Neural cell (in vitro differentiated cells): ENCODE measurements at regions not wholly inside any gene's neighbourhood (a gene's known extent, or its start where the extent isn't known, plus 50 kb on each side); places are given as distances from the start of the nearest gene placed in this dataset.

Source experiments
- H2AFZ ChIP-seq: fragments of 200-600, 300-800 bp; sonication (generic), shearing (Covaris generic); 2 replicates; pipeline ENCODE4 v1.6.0; 2014; ENCODE audit warnings: low read depth, mild to moderate bottlenecking, antibody characterized with exemption, low read length, moderate library complexity
- H3F3A ChIP-seq: fragments of 200-600 bp; shearing (Covaris generic); 2 replicates; pipeline ENCODE4 v1.6.1; 2016; ENCODE audit warnings: mild to moderate bottlenecking, moderate library complexity, mixed read lengths, antibody characterized with exemption, low read length; ENCODE audit not compliant: insufficient read depth, poor library complexity, severe bottlenecking
- H3K27ac ChIP-seq: fragments of 200-600, 300-800 bp; sonication (generic), shearing (Covaris generic); 2 replicates; pipeline ENCODE4 v1.5.1; 2014; ENCODE audit warnings: mild to moderate bottlenecking, low read length, moderate library complexity
- H3K27me3 ChIP-seq: fragments of 300-800, 200-600 bp; sonication (generic), shearing (Covaris generic); 2 replicates; pipeline ENCODE4 v1.6.0; 2014; ENCODE audit warnings: mild to moderate bottlenecking, low read depth, low read length, moderate library complexity; ENCODE audit not compliant: insufficient read depth
- H3K36me3 ChIP-seq: fragments of 300-800, 200-600 bp; sonication (generic), shearing (Covaris generic); 2 replicates; pipeline ENCODE4 v1.5.1; 2014; ENCODE audit warnings: mild to moderate bottlenecking, antibody characterized with exemption, low read length, moderate library complexity; ENCODE audit not compliant: insufficient read depth
- H3K4me2 ChIP-seq: fragments of 300-800, 200-600 bp; sonication (generic), shearing (Covaris generic); 2 replicates; pipeline ENCODE4 v1.6.0; 2014; ENCODE audit warnings: mild to moderate bottlenecking, low read length
- H3K4me3 ChIP-seq: fragments of 300-800, 200-600 bp; sonication (generic), shearing (Covaris generic); 2 replicates; pipeline ENCODE4 v1.5.1; 2014; ENCODE audit warnings: mild to moderate bottlenecking, low read length, moderate library complexity
- H3K79me2 ChIP-seq: fragments of 200-600 bp; shearing (Covaris generic); replicated peaks from 2 replicates; pipeline ENCODE4 v1.6.0; 2014; ENCODE audit warnings: mild to moderate bottlenecking, low read length, moderate library complexity; ENCODE audit not compliant: insufficient read depth
- H3K9ac ChIP-seq: fragments of 300-800, 200-600 bp; sonication (generic), shearing (Covaris generic); 2 replicates; pipeline ENCODE4 v1.6.1; 2016; ENCODE audit warnings: mild to moderate bottlenecking, low read length, mixed read lengths
- H3K9me2 ChIP-seq: fragments of 200-600 bp; shearing (Covaris generic); 2 replicates; pipeline ENCODE4 v1.6.1; 2016; ENCODE audit warnings: mild to moderate bottlenecking, low read length, mixed read lengths; ENCODE audit not compliant: insufficient read depth
- H3K9me3 ChIP-seq: fragments of 200-600, 300-800 bp; sonication (generic), shearing (Covaris generic); 2 replicates; pipeline ENCODE4 v1.6.1; 2016; ENCODE audit warnings: mild to moderate bottlenecking, mixed run types, low read length, moderate library complexity, mixed read lengths
- H4K20me1 ChIP-seq: fragments of 200-600 bp; shearing (Covaris generic); 2 replicates; pipeline ENCODE4 v1.6.1; 2016; ENCODE audit warnings: mild to moderate bottlenecking, mixed run types; ENCODE audit not compliant: insufficient read depth
- EP300 ChIP-seq: fragments of 450-650 bp; conservative IDR thresholded peaks from 2 replicates; pipeline ENCODE4 v1.6.1; 2014; ENCODE audit warnings: antibody characterized with exemption, mild to moderate bottlenecking, moderate library complexity; ENCODE audit not compliant: poor library complexity, severe bottlenecking
- EZH2 ChIP-seq: fragments of 200-600, 300-800 bp; shearing (Covaris generic), sonication (generic); IDR thresholded peaks from 2 replicates; pipeline ENCODE4 v1.6.1; 2014; ENCODE audit warnings: antibody characterized with exemption, low read length, borderline replicate concordance, mild to moderate bottlenecking; ENCODE audit not compliant: insufficient read depth, poor library complexity, severe bottlenecking
- MXI1 ChIP-seq: fragments of 450-650 bp; conservative IDR thresholded peaks from 2 replicates; pipeline ENCODE4 v1.6.1; 2014; ENCODE audit warnings: antibody characterized with exemption, mild to moderate bottlenecking; ENCODE audit not compliant: poor library complexity, severe bottlenecking
- POLR2AphosphoS5 ChIP-seq: IDR thresholded peaks from 2 replicates; pipeline ENCODE4 v1.6.1; 2012
- RAD21 ChIP-seq: fragments of 450-650 bp; conservative IDR thresholded peaks from 2 replicates; pipeline ENCODE4 v1.6.1; 2014; ENCODE audit warnings: antibody characterized with exemption, mild to moderate bottlenecking, moderate library complexity
- SMC3 ChIP-seq: fragments of 450-650 bp; conservative IDR thresholded peaks from 2 replicates; pipeline ENCODE4 v1.6.1; 2014; ENCODE audit warnings: antibody characterized with exemption, mild to moderate bottlenecking, moderate library complexity; ENCODE audit not compliant: poor library complexity
- TAF1 ChIP-seq: IDR thresholded peaks from 2 replicates; pipeline ENCODE4 v1.6.1; 2012; ENCODE audit warnings: low read depth
- TF ChIP-seq, protein P1 (sequence below): fragments of 450-650 bp; IDR thresholded peaks from 2 replicates; pipeline ENCODE4 v1.5.1; 2014; ENCODE audit warnings: antibody characterized with exemption, mild to moderate bottlenecking, moderate library complexity; ENCODE audit not compliant: poor library complexity, severe bottlenecking
- TF ChIP-seq, protein P2 (sequence below): IDR thresholded peaks from 2 replicates; pipeline ENCODE4 v1.6.1; 2012; ENCODE audit warnings: borderline replicate concordance

DNA sequence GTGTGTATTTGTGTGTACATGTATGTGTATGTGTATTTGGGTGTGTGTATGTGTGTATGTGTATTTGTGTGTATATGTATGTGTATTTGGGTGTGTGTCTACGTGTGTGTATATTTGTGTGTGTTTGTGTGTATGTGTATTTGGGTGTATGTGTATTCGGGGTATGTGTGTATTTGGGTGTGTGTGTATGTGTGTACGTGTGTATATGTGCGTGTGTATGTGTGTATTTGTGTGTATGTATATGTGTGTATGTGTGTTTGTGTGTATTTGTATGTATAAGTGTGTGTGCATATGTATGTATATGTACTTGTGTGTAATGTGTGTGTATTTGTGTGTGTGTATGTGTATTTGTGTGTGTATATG is 62.0 kb downstream of the HAPSTR1 start:
- H3K27me3 ChIP-seq, result no peaks in the 10 kb centered on the region
- TF ChIP-seq EZH2 (no peak), RAD21 (no peak), EP300 (no peak), TAF1 (no peak), SMC3 (no peak), POLR2AphosphoS5 (no peak)
- TF ChIP-seq, protein P1, sequence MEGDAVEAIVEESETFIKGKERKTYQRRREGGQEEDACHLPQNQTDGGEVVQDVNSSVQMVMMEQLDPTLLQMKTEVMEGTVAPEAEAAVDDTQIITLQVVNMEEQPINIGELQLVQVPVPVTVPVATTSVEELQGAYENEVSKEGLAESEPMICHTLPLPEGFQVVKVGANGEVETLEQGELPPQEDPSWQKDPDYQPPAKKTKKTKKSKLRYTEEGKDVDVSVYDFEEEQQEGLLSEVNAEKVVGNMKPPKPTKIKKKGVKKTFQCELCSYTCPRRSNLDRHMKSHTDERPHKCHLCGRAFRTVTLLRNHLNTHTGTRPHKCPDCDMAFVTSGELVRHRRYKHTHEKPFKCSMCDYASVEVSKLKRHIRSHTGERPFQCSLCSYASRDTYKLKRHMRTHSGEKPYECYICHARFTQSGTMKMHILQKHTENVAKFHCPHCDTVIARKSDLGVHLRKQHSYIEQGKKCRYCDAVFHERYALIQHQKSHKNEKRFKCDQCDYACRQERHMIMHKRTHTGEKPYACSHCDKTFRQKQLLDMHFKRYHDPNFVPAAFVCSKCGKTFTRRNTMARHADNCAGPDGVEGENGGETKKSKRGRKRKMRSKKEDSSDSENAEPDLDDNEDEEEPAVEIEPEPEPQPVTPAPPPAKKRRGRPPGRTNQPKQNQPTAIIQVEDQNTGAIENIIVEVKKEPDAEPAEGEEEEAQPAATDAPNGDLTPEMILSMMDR, result no peak
- H3K27ac ChIP-seq, result no peak overlapping the region
- H3K9ac ChIP-seq, result no peak overlapping the region
- no peak overlapping the region for H2AFZ ChIP-seq
- no peak overlapping the region for H3K4me3 ChIP-seq
- H3F3A ChIP-seq, result no peaks in the 10 kb centered on the region
- no peaks in the 10 kb centered on the region for H3K9me3 ChIP-seq
- H3K36me3 ChIP-seq, result no peaks in the 10 kb centered on the region
- no peaks in the 10 kb centered on the region for H3K9me2 ChIP-seq
- no peak overlapping the region for H3K4me2 ChIP-seq
- H4K20me1 ChIP-seq, result no peaks in the 10 kb centered on the region
- H3K79me2 ChIP-seq, result no peaks in the 10 kb centered on the region

DNA sequence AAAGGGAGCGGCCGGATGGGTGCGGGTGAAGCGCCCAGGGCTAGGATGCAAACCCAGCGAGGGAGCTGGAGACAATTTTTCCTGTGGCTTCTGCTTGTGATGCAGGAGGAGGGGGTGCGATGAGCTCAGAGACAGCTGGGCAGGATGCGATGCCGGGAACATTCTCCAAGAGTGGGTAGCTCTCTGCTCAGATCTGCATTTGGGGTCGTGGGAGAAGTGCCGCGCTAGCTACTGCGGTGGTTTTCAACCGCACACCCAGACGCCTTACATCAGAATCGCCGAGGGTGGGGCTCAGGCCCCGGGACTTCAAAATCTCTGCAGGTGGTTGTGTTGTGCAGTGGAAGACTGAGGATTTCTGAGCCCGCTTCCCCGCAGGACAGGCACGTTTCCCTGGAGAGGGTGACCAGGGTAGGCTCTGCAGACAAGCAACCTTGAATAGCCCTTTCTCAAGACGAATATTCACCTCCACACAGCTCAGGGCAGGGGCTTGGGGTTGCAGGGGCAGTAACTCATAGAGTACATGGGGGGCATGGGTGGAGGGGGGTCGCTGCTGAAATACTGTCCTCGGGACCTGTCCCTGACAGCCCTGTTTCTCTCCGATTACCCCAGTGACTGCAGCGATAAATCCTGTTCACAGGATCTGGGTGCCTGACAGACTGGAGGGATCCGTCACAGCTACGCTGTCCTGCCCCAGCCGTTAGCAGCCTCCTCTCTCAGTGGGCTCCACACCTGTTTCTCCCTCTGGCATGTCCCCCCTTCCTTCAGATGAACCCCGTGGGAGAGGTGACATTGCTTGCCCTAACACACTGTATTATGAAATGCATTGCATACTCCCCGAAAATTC is 63.3 kb downstream of the HAPSTR1 start:
- Histone ChIP-seq H2AFZ (no peak overlapping the region), H3K27me3 (no peaks in the 10 kb centered on the region), H3K27ac (no peak overlapping the region), H3K4me2 (no peak overlapping the region), H3K9me2 (no peaks in the 10 kb centered on the region), H3K79me2 (no peaks in the 10 kb centered on the region), H3K9ac (no peak overlapping the region), H3F3A (no peaks in the 10 kb centered on the region), H4K20me1 (no peaks in the 10 kb centered on the region), H3K36me3 (no peaks in the 10 kb centered on the region), H3K4me3 (no peak overlapping the region), H3K9me3 (no peaks in the 10 kb centered on the region)
- TF ChIP-seq, protein P1, result no peak
- TF ChIP-seq TAF1 (no peak), MXI1 (no peak), EZH2 (no peak), POLR2AphosphoS5 (no peak), RAD21 (no peak), SMC3 (no peak), EP300 (no peak)
- TF ChIP-seq, protein P2, sequence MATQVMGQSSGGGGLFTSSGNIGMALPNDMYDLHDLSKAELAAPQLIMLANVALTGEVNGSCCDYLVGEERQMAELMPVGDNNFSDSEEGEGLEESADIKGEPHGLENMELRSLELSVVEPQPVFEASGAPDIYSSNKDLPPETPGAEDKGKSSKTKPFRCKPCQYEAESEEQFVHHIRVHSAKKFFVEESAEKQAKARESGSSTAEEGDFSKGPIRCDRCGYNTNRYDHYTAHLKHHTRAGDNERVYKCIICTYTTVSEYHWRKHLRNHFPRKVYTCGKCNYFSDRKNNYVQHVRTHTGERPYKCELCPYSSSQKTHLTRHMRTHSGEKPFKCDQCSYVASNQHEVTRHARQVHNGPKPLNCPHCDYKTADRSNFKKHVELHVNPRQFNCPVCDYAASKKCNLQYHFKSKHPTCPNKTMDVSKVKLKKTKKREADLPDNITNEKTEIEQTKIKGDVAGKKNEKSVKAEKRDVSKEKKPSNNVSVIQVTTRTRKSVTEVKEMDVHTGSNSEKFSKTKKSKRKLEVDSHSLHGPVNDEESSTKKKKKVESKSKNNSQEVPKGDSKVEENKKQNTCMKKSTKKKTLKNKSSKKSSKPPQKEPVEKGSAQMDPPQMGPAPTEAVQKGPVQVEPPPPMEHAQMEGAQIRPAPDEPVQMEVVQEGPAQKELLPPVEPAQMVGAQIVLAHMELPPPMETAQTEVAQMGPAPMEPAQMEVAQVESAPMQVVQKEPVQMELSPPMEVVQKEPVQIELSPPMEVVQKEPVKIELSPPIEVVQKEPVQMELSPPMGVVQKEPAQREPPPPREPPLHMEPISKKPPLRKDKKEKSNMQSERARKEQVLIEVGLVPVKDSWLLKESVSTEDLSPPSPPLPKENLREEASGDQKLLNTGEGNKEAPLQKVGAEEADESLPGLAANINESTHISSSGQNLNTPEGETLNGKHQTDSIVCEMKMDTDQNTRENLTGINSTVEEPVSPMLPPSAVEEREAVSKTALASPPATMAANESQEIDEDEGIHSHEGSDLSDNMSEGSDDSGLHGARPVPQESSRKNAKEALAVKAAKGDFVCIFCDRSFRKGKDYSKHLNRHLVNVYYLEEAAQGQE, result no peak
